PFSK-1 (cell line): ENCODE measurements at regions not wholly inside any gene's neighbourhood (a gene's known extent, or its start where the extent isn't known, plus 50 kb on each side); places are given as distances from the start of the nearest gene placed in this dataset.

Experiments used
- FOXP2 ChIP-seq: optimal IDR thresholded peaks from 2 replicates; pipeline ENCODE3; 2011; ENCODE audit warnings: borderline replicate concordance, control low read depth, inconsistent platforms; ENCODE audit not compliant: insufficient read depth; ENCODE audit errors: extremely low read length, extremely low read depth
- POLR2AphosphoS5 ChIP-seq: IDR thresholded peaks from 2 replicates; pipeline ENCODE4 v1.6.1; 2012; ENCODE audit warnings: low read depth, mild to moderate bottlenecking, control low read depth, low read length, moderate library complexity
- SIN3A ChIP-seq: IDR thresholded peaks from 2 replicates; pipeline ENCODE4 v1.6.1; 2012; ENCODE audit warnings: mild to moderate bottlenecking, low read length, moderate library complexity, borderline replicate concordance; ENCODE audit not compliant: insufficient read depth
- TAF1 ChIP-seq: IDR thresholded peaks from 2 replicates; pipeline ENCODE4 v1.6.1; 2012; ENCODE audit warnings: low read length, control low read depth, borderline replicate concordance; ENCODE audit not compliant: insufficient read depth
- TF ChIP-seq, protein P1 (sequence below), 2 experiments: IDR thresholded peaks; 2 replicates each; pipeline versions ENCODE4 v1.6.1 to v1.8.0; 2011 to 2012; ENCODE audit warnings: low read depth in 2 of 2, low read length in 2 of 2, control low read depth in 1 of 2, inconsistent platforms in 1 of 2, mild to moderate bottlenecking in 1 of 2, moderate library complexity in 1 of 2; ENCODE audit not compliant: insufficient read depth in 1 of 2

- TF ChIP-seq TAF1 (no peak), SIN3A (no peak), POLR2AphosphoS5 (no peak), FOXP2 (no peak)
- TF ChIP-seq, protein P1, sequence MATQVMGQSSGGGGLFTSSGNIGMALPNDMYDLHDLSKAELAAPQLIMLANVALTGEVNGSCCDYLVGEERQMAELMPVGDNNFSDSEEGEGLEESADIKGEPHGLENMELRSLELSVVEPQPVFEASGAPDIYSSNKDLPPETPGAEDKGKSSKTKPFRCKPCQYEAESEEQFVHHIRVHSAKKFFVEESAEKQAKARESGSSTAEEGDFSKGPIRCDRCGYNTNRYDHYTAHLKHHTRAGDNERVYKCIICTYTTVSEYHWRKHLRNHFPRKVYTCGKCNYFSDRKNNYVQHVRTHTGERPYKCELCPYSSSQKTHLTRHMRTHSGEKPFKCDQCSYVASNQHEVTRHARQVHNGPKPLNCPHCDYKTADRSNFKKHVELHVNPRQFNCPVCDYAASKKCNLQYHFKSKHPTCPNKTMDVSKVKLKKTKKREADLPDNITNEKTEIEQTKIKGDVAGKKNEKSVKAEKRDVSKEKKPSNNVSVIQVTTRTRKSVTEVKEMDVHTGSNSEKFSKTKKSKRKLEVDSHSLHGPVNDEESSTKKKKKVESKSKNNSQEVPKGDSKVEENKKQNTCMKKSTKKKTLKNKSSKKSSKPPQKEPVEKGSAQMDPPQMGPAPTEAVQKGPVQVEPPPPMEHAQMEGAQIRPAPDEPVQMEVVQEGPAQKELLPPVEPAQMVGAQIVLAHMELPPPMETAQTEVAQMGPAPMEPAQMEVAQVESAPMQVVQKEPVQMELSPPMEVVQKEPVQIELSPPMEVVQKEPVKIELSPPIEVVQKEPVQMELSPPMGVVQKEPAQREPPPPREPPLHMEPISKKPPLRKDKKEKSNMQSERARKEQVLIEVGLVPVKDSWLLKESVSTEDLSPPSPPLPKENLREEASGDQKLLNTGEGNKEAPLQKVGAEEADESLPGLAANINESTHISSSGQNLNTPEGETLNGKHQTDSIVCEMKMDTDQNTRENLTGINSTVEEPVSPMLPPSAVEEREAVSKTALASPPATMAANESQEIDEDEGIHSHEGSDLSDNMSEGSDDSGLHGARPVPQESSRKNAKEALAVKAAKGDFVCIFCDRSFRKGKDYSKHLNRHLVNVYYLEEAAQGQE (IDR thresholded peaks at IDR 0.05; ENCODE audit: insufficient read depth in 1 of 2, low read depth in 2 of 2, low read length in 2 of 2) = no peak
Observed at GRCh38 chr4:104418286-104418685, 76.4 kb downstream of the CXXC4 start.

DNA sequence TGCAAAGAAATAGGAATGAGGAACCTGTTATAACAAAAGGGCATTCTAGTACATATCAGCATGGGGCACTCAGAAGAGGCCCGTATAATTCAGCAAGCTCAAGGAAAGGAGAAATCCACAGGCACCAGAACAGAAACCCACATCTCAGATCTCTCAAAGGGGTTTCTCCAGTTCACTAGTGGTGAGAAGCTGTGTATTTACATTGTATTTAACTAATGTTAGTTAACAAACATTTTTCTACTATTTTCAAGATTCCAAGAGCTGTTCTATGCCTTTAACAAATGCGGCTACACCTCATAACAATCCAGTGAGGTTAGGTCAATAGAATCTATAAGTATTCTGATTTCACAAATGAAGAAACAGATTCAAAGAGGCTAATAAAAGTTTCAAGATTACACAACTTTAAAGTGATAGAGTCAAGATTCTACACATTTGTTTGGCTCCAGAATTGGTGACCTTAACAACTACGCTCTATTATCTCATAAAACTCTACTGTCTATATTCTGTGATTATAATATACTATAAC lies 77.3 kb downstream of the CXXC4 start:
- TF ChIP-seq, protein P1 (IDR thresholded peaks at IDR 0.05; ENCODE audit: insufficient read depth in 1 of 2, low read depth in 2 of 2, low read length in 2 of 2) = no peak
- TF ChIP-seq POLR2AphosphoS5 (no peak), FOXP2 (no peak), SIN3A (no peak), TAF1 (no peak)

GRCh38 chr4:104416725-104417356 lies 77.9 kb downstream of the CXXC4 start:
- TF ChIP-seq TAF1 (no peak), SIN3A (no peak), FOXP2 (no peak), POLR2AphosphoS5 (no peak)
- TF ChIP-seq, protein P1 (IDR thresholded peaks at IDR 0.05; ENCODE audit: insufficient read depth in 1 of 2, low read depth in 2 of 2, low read length in 2 of 2) = no peak

- TF ChIP-seq TAF1 (no peak), POLR2AphosphoS5 (no peak), FOXP2 (no peak), SIN3A (no peak)
- TF ChIP-seq, protein P1 (IDR thresholded peaks at IDR 0.05; ENCODE audit: insufficient read depth in 1 of 2, low read depth in 2 of 2, low read length in 2 of 2) = no peak
Observed at GRCh38 chr4:104413487-104413886, 81.2 kb downstream of the CXXC4 start.
